ENCODE measurements at regions not wholly inside any gene's neighbourhood (a gene's known extent, or its start where the extent isn't known, plus 50 kb on each side); places are given as distances from the start of the nearest gene placed in this dataset.

DNA sequence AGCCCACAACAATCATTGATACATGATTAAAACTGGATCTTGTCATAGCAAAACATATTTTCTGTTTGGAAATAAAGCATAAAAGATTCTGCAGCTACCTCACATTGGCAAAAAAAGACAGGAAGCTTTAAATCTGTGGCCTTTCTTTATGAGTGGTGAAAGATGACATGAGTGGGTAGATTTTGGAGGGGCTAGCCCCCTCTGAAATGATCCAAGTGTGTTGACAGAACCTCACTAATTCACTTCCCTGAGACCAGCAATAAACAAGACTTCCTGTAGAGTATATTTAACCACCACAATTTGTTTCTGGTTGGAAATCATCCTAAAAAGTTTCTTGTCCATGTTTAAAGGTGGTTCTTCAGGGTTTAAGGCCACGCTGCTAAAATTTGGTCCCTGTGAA lies 530.8 kb downstream of the SPATA31D1 start:
- TF ChIP-seq, protein P1, sequence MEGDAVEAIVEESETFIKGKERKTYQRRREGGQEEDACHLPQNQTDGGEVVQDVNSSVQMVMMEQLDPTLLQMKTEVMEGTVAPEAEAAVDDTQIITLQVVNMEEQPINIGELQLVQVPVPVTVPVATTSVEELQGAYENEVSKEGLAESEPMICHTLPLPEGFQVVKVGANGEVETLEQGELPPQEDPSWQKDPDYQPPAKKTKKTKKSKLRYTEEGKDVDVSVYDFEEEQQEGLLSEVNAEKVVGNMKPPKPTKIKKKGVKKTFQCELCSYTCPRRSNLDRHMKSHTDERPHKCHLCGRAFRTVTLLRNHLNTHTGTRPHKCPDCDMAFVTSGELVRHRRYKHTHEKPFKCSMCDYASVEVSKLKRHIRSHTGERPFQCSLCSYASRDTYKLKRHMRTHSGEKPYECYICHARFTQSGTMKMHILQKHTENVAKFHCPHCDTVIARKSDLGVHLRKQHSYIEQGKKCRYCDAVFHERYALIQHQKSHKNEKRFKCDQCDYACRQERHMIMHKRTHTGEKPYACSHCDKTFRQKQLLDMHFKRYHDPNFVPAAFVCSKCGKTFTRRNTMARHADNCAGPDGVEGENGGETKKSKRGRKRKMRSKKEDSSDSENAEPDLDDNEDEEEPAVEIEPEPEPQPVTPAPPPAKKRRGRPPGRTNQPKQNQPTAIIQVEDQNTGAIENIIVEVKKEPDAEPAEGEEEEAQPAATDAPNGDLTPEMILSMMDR (IDR thresholded peaks at IDR 0.05; ENCODE audit: borderline replicate concordance, extremely low read depth, low read length, poor library complexity, severe bottlenecking): no peak
- TF ChIP-seq EZH2 (IDR thresholded peaks at IDR 0.05; ENCODE audit: borderline replicate concordance, low read depth, low read length, severe bottlenecking): no peak
